ENCODE measurements at regions not wholly inside any gene's neighbourhood (a gene's known extent, or its start where the extent isn't known, plus 50 kb on each side); places are given as distances from the start of the nearest gene placed in this dataset.

DNA sequence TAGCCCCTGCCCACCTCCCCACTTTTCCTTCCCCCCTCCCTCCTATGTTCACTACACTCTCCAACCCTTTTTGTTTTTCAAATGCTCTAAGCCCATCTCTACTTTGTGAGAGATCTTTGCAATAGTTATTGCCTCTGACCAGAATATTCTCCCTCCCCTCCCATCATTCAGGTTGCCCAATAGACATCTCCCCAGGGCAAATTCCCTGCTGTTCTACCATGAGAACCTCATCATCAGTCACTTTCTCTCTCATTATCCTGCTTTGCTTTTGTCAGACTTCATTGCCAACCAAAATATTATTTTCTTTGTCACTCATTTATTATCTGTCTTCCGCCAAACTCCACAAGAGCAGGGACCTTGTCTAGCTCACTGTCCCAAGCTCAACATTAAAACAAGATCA is 268.2 kb upstream of the PPARGC1A start:
- intact Hi-C loops (cut with DNase I): no loop called here
- Histone ChIP-seq H3K4me3 (no peak overlapping the region), H3K36me3 (ENCODE audit: insufficient read depth in 1 of 2, low read depth in 1 of 2) (no peaks in the 10 kb centered on the region), H3K9me3 (no peaks in the 10 kb centered on the region), H3K27me3 (ENCODE audit: insufficient read depth in 3 of 3, low read length in 2 of 3) (no peaks in the 10 kb centered on the region), H3K27ac (no peak overlapping the region), H3K4me1 (no peaks in the 10 kb centered on the region)
- TF ChIP-seq, protein P1, sequence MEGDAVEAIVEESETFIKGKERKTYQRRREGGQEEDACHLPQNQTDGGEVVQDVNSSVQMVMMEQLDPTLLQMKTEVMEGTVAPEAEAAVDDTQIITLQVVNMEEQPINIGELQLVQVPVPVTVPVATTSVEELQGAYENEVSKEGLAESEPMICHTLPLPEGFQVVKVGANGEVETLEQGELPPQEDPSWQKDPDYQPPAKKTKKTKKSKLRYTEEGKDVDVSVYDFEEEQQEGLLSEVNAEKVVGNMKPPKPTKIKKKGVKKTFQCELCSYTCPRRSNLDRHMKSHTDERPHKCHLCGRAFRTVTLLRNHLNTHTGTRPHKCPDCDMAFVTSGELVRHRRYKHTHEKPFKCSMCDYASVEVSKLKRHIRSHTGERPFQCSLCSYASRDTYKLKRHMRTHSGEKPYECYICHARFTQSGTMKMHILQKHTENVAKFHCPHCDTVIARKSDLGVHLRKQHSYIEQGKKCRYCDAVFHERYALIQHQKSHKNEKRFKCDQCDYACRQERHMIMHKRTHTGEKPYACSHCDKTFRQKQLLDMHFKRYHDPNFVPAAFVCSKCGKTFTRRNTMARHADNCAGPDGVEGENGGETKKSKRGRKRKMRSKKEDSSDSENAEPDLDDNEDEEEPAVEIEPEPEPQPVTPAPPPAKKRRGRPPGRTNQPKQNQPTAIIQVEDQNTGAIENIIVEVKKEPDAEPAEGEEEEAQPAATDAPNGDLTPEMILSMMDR (IDR thresholded peaks at IDR 0.05): no peak
- WGBS, 3 donors: 91 to 96% (median 95%) methylated on average over 1 of the region's 1 CpG
- DNase-seq (no peak), ATAC-seq (no peak)

- TF ChIP-seq, protein P1 (IDR thresholded peaks at IDR 0.05): no peak
- Histone ChIP-seq H3K27ac (no peak overlapping the region), H3K4me1 (no peaks in the 10 kb centered on the region), H3K27me3 (ENCODE audit: insufficient read depth in 3 of 3, low read length in 2 of 3) (no peaks in the 10 kb centered on the region), H3K4me3 (no peak overlapping the region), H3K9me3 (no peaks in the 10 kb centered on the region), H3K36me3 (ENCODE audit: insufficient read depth in 1 of 2, low read depth in 1 of 2) (no peaks in the 10 kb centered on the region)
- WGBS, 3 donors: 82 to 92% (median 88%) methylated on average over 3 of the region's 3 CpGs
- intact Hi-C loops (cut with DNase I): no loop called here
- ATAC-seq (no peak), DNase-seq (no peak)
Measured at GRCh38 chr4:24150034-24150433, 260.2 kb upstream of the PPARGC1A start.

DNA sequence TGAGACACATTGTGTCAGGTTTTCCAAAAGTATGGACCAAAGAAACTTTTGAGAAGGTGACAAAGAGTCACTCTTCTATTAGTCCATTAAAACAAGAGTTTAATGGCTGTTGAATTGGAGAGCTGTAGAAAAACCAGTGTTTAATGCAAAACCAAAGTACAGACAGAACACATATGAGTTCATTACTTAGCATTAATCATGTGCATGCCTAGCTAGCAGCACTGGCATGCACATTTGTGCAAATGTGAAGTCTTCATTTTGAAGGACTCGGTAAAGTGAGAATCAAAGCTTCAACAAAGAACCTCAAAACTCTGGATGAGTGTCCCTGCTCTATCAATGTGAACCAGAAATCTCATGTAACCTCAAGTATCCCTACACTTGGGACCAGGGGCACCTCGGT is 256.3 kb upstream of the PPARGC1A start:
- Histone ChIP-seq H3K4me3 (no peak overlapping the region), H3K27ac (no peak overlapping the region), H3K4me1 (peaks cover 7% of the 10 kb centered on the region), H3K9me3 (no peaks in the 10 kb centered on the region), H3K36me3 (ENCODE audit: insufficient read depth in 1 of 2, low read depth in 1 of 2) (no peaks in the 10 kb centered on the region), H3K27me3 (ENCODE audit: insufficient read depth in 3 of 3, low read length in 2 of 3) (no peaks in the 10 kb centered on the region)
- TF ChIP-seq, protein P1 (IDR thresholded peaks at IDR 0.05): no peak
- intact Hi-C loops (cut with DNase I): no loop called here
- ATAC-seq (no peak), DNase-seq (no peak)
- 93% methylated on average over 2 of the region's 2 CpGs for WGBS, 3 donors

- Histone ChIP-seq H3K27me3 (ENCODE audit: insufficient read depth in 3 of 3, low read length in 2 of 3) (no peaks in the 10 kb centered on the region), H3K9me3 (no peaks in the 10 kb centered on the region), H3K4me3 (no peak overlapping the region), H3K27ac (no peak overlapping the region), H3K4me1 (peaks cover 7% of the 10 kb centered on the region), H3K36me3 (ENCODE audit: insufficient read depth in 1 of 2, low read depth in 1 of 2) (no peaks in the 10 kb centered on the region)
- DNase-seq (no peak), ATAC-seq (no peak)
- 89 to 90% (median 90%) methylated on average over 6 of the region's 6 CpGs for WGBS, 3 donors
- TF ChIP-seq, protein P1 (IDR thresholded peaks at IDR 0.05): no peak
- intact Hi-C loops (cut with DNase I): no loop called here
Measured at GRCh38 chr4:24145591-24145990, 255.7 kb upstream of the PPARGC1A start.

DNA sequence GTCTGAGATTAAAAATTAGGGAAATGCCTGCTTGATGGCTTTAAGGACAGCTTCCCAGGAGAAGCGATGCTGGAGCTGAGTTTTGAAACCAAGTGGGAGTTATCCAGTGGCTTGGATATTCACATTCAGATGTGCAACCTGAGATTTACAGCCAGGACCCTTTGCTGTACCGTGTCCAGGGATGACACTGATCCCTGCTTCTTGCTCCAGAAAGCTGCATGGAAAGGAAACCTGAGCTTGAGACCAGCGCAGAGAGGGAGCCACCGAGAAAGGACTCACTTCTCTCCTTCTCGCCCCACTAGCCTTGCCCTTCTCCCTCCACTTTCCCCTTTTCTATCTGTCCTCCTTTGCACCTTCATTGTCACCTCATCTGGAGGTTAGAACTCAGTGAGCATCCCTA is 254.5 kb upstream of the PPARGC1A start:
- intact Hi-C loops (cut with DNase I): no loop called here
- TF ChIP-seq, protein P1 (IDR thresholded peaks at IDR 0.05): no peak
- no peaks in the 10 kb centered on the region for H3K36me3 ChIP-seq (ENCODE audit: insufficient read depth in 1 of 2, low read depth in 1 of 2)
- ATAC-seq: peak in 1 of 4 donors; percentile 38
- H3K4me3 ChIP-seq: no peak overlapping the region
- no peak overlapping the region for H3K27ac ChIP-seq
- 26 to 42% (median 26%) methylated on average over 5 of the region's 5 CpGs for WGBS, 3 donors
- no peaks in the 10 kb centered on the region for H3K27me3 ChIP-seq (ENCODE audit: insufficient read depth in 3 of 3, low read length in 2 of 3)
- H3K9me3 ChIP-seq: no peaks in the 10 kb centered on the region
- peaks cover 7% of the 10 kb centered on the region for H3K4me1 ChIP-seq
- no peak for DNase-seq
